ENCODE measurements at regions not wholly inside any gene's neighbourhood (a gene's known extent, or its start where the extent isn't known, plus 50 kb on each side); places are given as distances from the start of the nearest gene placed in this dataset.

DNA sequence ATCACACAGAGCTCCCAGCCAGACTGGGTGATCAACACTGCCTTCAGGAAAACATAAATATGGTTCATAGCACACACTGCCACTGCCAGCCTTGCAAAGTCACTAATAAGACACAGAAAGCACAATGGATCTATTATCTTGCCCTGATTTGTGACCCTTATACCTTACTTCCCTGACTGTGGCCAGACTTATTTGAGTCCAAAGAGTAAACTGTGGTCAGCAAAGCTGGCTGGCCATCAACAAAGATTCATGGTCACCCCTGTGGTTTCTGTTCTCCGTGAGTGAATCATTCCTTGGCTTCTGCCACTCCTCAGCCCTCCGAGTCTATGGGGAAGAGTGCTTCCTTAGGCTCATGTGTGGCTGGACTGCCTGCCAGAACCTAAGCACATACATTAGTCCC is 437.7 kb downstream of the RAP2B start:
- no peak overlapping the region for H3K4me3 ChIP-seq (ENCODE audit: low read depth, low read length)
- ChIA-PET POLR2A (no interaction called here), CTCF (no interaction called here)

GRCh38 chr3:153600896-153601295 is 438.9 kb downstream of the RAP2B start:
- ChIA-PET CTCF (no interaction called here), POLR2A (no interaction called here)
- H3K4me1 Mint-ChIP-seq (ENCODE audit: low read depth, unreplicated experiment), result no peaks in the 10 kb centered on the region
- H3K9me3 ChIP-seq, result no peaks in the 10 kb centered on the region
- H3K4me3 Mint-ChIP-seq (ENCODE audit: unreplicated experiment), result no peak overlapping the region
- H3K27me3 Mint-ChIP-seq (ENCODE audit: insufficient read depth, unreplicated experiment), result no peaks in the 10 kb centered on the region
- H3K36me3 Mint-ChIP-seq (ENCODE audit: insufficient read depth, unreplicated experiment), result no peaks in the 10 kb centered on the region
- H3K27me3 ChIP-seq (replicated peaks; ENCODE audit: control insufficient read depth, insufficient read depth, low read length), result no peaks in the 10 kb centered on the region
- no peak overlapping the region for H3K4me3 ChIP-seq (ENCODE audit: low read depth, low read length)
- DNase-seq, result no peak
- BruUV-seq (replicated peaks), result no TSS peak
- no peaks in the 10 kb centered on the region for H3K4me1 ChIP-seq
- H3K9me3 Mint-ChIP-seq (ENCODE audit: unreplicated experiment), result no peaks in the 10 kb centered on the region
- H3K27ac Mint-ChIP-seq (ENCODE audit: unreplicated experiment), result no peak overlapping the region
- H3K36me3 ChIP-seq (ENCODE audit: control insufficient read depth, insufficient read depth, low read length), result no peaks in the 10 kb centered on the region
- intact Hi-C loops (cut with micrococcal nuclease; ENCODE audit: unreplicated experiment), result no loop called here
- no peak for TF ChIP-seq CTCF (IDR thresholded peaks at IDR 0.05; ENCODE audit: insufficient read depth in 1 of 2, low read depth in 1 of 2, low read length in 1 of 2, severe bottlenecking in 1 of 2, unreplicated experiment in 1 of 2)

More for the DNA sequence above, 437.7 kb downstream of the RAP2B start:
- H3K27me3 Mint-ChIP-seq (ENCODE audit: insufficient read depth, unreplicated experiment), result no peaks in the 10 kb centered on the region
- intact Hi-C loops (cut with micrococcal nuclease; ENCODE audit: unreplicated experiment), result loop anchor here (10.0 kb wide), 1 partner anchor 85 kb away; no protein-coding TSS in a partner anchor
- no peak for DNase-seq
- no peak overlapping the region for H3K27ac Mint-ChIP-seq (ENCODE audit: unreplicated experiment)
- H3K4me1 Mint-ChIP-seq (ENCODE audit: low read depth, unreplicated experiment), result no peaks in the 10 kb centered on the region
- H3K9me3 ChIP-seq, result no peaks in the 10 kb centered on the region
- H3K36me3 Mint-ChIP-seq (ENCODE audit: insufficient read depth, unreplicated experiment), result no peaks in the 10 kb centered on the region
- no peaks in the 10 kb centered on the region for H3K4me1 ChIP-seq
- no TSS peak for BruUV-seq (replicated peaks)
- no peaks in the 10 kb centered on the region for H3K36me3 ChIP-seq (ENCODE audit: control insufficient read depth, insufficient read depth, low read length)
- no peaks in the 10 kb centered on the region for H3K27me3 ChIP-seq (replicated peaks; ENCODE audit: control insufficient read depth, insufficient read depth, low read length)
- TF ChIP-seq CTCF (IDR thresholded peaks at IDR 0.05; ENCODE audit: insufficient read depth in 1 of 2, low read depth in 1 of 2, low read length in 1 of 2, severe bottlenecking in 1 of 2, unreplicated experiment in 1 of 2), result no peak
- no peak overlapping the region for H3K4me3 Mint-ChIP-seq (ENCODE audit: unreplicated experiment)
- H3K9me3 Mint-ChIP-seq (ENCODE audit: unreplicated experiment), result no peaks in the 10 kb centered on the region

DNA sequence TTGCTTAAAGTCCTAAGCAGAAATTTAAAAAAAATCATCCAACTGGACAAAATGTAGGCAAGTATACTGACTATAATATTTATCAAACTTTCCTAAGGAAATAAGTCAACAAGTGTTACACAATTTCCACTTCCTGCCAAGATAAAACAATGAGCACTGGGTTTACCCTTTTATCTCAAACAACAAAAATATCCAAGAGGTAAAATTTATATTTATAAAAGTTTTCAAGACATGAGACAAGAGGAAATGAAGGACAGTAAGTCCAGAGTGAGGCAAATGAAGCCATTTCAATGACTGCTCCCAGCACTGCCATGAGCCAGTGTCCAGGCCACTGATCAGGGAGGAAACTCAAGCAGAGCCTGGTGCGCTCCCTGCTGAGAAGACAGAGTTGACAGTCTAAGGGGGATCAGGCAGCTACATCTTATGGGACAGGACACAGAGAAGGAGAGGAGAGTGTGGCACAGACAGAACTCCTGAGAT is 439.4 kb downstream of the RAP2B start:
- ChIA-PET CTCF (no interaction called here), POLR2A (no interaction called here)
- H3K36me3 ChIP-seq (ENCODE audit: control insufficient read depth, insufficient read depth, low read length), result no peaks in the 10 kb centered on the region
- H3K4me3 ChIP-seq (ENCODE audit: low read depth, low read length), result no peak overlapping the region
- Mint-ChIP-seq H3K27me3 (ENCODE audit: insufficient read depth, unreplicated experiment) (no peaks in the 10 kb centered on the region), H3K4me3 (ENCODE audit: unreplicated experiment) (no peak overlapping the region), H3K36me3 (ENCODE audit: insufficient read depth, unreplicated experiment) (no peaks in the 10 kb centered on the region), H3K4me1 (ENCODE audit: low read depth, unreplicated experiment) (no peaks in the 10 kb centered on the region), H3K9me3 (ENCODE audit: unreplicated experiment) (no peaks in the 10 kb centered on the region), H3K27ac (ENCODE audit: unreplicated experiment) (no peak overlapping the region)
- H3K27me3 ChIP-seq (replicated peaks; ENCODE audit: control insufficient read depth, insufficient read depth, low read length), result no peaks in the 10 kb centered on the region
- intact Hi-C loops (cut with micrococcal nuclease; ENCODE audit: unreplicated experiment), result no loop called here
- no TSS peak for BruUV-seq (replicated peaks)
- no peaks in the 10 kb centered on the region for H3K9me3 ChIP-seq
- no peak for DNase-seq
- H3K4me1 ChIP-seq, result no peaks in the 10 kb centered on the region
- no peak for TF ChIP-seq CTCF (IDR thresholded peaks at IDR 0.05; ENCODE audit: insufficient read depth in 1 of 2, low read depth in 1 of 2, low read length in 1 of 2, severe bottlenecking in 1 of 2, unreplicated experiment in 1 of 2)

All from Caco-2 (cell line).